VCaP (cell line): ENCODE measurements at regions not wholly inside any gene's neighbourhood (a gene's known extent, or its start where the extent isn't known, plus 50 kb on each side); places are given as distances from the start of the nearest gene placed in this dataset.

ENCODE experiments used
- H3K27ac ChIP-seq: fragments of 450-650 bp; 2 replicates; pipeline ENCODE4 v1.5.1; 2017
- TF ChIP-seq, protein P1 (sequence below): fragments of 450-650 bp; conservative IDR thresholded peaks from 2 replicates; pipeline ENCODE4 v1.5.1; 2017; ENCODE audit warnings: mild to moderate bottlenecking, moderate library complexity

DNA sequence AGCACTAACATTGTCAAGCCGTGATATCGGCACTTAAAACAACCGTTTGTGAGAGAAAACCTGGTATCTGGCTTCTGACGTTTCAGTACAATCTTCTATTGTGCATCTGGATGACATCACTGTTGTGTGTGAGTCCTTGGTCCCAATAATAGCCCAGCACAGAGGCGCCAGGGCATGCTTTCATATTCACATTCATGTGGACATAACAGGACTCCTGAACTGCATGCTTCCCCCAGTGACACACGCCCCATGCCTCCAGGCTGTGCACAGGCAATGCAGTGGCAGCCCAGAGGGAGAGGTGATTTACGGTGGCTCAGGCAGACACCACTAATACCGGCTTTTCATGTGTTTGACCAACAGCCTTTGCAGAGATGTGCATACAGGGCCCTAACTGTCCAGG is 58.1 kb downstream of the MRPL57 start:
- TF ChIP-seq, protein P1, sequence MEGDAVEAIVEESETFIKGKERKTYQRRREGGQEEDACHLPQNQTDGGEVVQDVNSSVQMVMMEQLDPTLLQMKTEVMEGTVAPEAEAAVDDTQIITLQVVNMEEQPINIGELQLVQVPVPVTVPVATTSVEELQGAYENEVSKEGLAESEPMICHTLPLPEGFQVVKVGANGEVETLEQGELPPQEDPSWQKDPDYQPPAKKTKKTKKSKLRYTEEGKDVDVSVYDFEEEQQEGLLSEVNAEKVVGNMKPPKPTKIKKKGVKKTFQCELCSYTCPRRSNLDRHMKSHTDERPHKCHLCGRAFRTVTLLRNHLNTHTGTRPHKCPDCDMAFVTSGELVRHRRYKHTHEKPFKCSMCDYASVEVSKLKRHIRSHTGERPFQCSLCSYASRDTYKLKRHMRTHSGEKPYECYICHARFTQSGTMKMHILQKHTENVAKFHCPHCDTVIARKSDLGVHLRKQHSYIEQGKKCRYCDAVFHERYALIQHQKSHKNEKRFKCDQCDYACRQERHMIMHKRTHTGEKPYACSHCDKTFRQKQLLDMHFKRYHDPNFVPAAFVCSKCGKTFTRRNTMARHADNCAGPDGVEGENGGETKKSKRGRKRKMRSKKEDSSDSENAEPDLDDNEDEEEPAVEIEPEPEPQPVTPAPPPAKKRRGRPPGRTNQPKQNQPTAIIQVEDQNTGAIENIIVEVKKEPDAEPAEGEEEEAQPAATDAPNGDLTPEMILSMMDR: no peak
- H3K27ac ChIP-seq: peak overlapping the region; percentile 74

DNA sequence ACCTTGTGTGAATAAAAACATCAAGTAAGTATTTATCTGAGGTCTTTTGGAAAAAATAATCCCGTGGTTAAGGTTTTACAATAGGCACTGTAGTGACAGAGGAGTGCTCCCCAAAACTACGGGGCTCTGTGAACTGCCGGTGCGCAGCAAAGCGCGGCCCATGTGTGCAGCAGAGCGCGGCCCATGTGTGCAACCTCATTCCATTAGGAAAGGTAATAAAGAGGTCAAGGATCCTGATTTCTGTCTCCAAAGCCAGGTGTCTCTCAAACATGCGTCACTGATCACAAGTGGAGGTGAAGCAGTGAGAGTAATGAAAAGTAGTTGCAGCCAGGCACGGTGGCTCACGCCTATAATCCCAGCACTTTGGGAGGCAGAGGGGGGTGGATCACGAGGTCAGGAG is 58.7 kb downstream of the MRPL57 start:
- peak overlapping the region; percentile 74 for H3K27ac ChIP-seq
- TF ChIP-seq, protein P1: no peak

DNA sequence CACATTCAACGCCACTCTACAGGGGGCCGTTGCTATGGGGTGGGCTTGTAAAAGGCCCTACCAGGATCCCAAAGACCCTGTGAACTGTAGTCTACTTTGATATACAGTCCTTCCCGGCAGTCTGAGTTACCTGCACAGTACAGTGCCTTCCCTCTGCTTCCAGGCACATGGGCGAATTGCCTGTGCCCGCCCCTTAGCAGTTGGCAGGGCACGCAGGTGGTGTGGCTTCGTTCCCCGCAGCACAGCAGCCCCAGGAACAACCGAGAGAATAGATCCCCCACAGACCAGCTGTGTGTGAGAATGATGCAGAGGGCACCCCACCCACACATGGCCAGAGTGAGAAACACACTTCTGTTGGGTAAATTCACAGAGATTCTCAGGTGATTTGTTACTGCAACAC is 60.6 kb downstream of the MRPL57 start:
- TF ChIP-seq, protein P1: no peak
- no peak overlapping the region for H3K27ac ChIP-seq

DNA sequence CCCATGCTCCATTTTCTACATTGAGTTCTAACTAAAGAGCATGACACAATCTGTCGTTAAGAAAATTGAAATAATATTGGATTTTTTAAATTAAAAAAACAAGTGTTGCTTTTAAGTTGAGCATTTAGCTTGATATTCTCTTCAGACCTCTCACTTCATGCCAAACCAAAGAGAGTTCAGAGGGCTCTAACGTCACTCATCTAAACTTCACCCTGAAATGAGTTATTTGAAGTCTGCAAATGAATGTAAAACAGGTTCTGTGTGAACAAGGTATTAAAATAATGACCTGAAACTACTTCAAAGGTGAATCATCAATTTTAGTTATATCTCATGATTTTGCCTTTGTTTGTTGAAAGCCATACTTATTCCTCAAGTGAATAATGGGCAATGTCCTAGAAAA is 61.8 kb downstream of the MRPL57 start:
- no peak overlapping the region for H3K27ac ChIP-seq

DNA sequence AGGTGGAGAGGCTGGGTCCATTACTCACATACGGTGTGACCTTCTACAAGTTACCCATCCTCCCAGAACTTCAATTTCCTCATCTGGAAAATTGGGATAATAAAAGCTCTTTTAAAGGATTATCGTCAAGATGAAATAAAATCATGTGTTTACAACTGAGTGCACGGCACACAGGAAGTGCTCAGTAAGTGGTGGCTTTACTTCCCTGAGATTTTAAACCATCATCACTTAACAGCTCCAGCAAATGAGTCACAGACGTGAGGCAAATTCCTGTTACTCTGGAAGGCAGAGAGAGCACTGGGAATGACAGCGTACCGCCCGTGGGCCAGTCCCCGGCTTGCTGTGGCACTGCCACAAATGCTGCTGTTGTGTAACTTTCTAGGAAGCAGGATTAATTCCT is 64.1 kb downstream of the MRPL57 start:
- TF ChIP-seq, protein P1: no peak

More for the DNA sequence above, 61.8 kb downstream of the MRPL57 start:
- TF ChIP-seq, protein P1: no peak

DNA sequence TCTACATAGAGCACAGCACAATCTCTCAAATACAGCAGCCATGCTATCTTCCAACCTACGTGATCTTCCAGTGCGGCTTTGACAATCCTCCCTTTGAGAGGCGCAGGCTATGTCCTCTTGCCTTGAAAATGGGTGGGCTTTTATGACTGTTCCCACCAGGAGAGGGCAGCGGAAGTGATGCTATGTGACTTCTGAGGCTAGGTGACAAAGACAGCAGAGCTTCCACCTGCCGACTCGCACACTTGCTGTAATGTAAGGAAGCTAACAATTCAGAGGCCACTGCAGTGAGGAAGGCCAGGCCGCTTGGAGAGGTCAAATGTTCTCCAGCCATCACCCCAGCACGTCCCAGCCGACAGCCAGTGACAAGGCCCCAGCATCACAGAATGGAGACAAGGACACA is 65.8 kb downstream of the MRPL57 start:
- TF ChIP-seq, protein P1: no peak
- H3K27ac ChIP-seq: peak overlapping the region; percentile 68

More for the DNA sequence above, 64.1 kb downstream of the MRPL57 start:
- no peak overlapping the region for H3K27ac ChIP-seq

DNA sequence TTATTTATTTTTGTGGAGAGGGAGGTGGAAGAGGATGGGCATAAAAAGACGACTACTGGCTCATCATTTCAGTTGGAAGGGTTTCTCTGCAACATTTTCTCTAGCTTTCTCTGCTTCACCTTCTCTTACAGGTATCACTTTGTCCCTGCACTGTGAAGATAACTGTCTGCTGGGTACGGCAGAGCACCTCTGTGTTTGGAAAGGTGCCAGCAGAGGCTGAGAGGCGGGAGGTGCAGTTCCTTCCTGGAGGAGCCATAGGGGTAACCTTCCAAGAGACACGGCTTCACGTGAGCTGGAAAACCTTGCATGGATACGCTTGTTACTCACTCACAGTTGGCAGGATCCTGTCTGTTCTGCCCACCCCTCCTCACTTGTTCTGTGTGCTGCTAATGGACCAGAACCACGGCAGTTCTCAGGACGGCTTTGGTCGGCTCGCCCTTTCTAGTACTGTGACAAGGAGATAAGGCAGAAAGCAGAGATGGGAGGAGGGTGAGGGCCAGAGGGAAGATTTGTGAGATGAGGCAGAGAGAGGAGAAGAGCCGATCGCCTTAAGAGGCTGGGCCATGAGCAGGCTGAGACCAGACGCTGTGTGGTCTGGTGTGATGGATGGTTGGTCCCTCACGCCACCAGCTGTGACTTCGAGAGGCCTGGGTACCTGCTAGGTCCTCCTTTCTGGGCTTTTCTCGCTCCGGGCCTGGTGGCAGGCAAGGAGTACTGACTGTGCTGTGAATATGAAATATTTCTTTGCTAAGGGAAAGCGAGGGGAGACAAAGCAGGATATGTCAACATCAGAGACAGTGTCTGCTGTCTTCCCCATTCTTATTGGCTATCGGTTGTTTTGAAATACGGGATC is 66.8 kb downstream of the MRPL57 start:
- TF ChIP-seq, protein P1: no peak
- H3K27ac ChIP-seq: peak overlapping the region; percentile 68

DNA sequence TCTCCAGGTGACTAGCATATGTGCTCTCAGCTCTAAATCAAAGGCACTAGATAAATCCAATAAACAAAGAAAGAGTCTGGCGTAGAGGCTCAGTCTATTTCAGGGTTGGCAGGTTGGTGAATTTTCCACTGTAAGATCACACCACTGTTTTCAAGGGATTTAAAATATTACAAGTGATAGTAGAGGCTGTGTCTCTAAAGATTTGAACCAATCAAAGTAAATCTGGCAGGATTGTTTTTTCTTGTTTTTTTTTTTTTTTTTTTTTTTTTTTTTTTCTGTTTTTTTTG is 67.4 kb downstream of the MRPL57 start:
- peak overlapping the region; percentile 68 for H3K27ac ChIP-seq
